ENCODE measurements at regions not wholly inside any gene's neighbourhood (a gene's known extent, or its start where the extent isn't known, plus 50 kb on each side); places are given as distances from the start of the nearest gene placed in this dataset.

DNA sequence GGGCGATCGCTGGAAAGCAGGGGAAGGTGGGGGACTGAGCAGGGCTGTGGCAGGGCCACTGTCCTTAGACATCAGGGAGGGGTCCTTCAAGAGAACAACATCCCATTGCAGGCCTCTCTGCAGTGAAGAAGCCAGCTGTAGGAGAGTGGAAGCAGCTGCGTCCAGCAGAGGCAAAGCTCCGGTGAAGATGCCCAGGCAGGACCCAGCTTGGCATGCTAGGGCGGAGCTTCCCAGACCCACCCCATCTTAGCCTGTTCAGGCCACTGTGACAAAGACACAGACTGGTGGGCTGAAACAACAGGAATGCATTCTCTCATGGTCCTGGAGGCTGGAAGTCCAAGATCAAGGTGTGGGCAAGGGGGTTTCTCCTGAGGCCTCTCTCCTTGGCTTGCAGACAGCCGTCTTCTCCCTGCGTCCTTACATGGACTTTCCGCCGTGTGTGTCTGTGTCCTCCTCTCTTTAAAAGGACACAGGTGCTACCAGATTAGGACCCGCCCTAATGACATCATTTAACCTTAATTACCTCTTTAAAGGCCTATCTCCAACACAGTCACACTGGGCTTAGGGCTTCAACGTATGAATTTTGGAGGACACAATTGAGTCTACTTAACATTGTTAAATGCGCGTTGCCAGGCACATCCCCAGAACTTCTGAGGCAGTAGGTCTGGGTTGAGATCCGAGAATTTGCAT lies 178.1 kb upstream of the GRB10 start:
- TF ChIP-seq, protein P1, sequence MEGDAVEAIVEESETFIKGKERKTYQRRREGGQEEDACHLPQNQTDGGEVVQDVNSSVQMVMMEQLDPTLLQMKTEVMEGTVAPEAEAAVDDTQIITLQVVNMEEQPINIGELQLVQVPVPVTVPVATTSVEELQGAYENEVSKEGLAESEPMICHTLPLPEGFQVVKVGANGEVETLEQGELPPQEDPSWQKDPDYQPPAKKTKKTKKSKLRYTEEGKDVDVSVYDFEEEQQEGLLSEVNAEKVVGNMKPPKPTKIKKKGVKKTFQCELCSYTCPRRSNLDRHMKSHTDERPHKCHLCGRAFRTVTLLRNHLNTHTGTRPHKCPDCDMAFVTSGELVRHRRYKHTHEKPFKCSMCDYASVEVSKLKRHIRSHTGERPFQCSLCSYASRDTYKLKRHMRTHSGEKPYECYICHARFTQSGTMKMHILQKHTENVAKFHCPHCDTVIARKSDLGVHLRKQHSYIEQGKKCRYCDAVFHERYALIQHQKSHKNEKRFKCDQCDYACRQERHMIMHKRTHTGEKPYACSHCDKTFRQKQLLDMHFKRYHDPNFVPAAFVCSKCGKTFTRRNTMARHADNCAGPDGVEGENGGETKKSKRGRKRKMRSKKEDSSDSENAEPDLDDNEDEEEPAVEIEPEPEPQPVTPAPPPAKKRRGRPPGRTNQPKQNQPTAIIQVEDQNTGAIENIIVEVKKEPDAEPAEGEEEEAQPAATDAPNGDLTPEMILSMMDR (IDR thresholded peaks at IDR 0.05), result no peak
- no peak for TF ChIP-seq EP300 (IDR thresholded peaks at IDR 0.05)
- no peak for TF ChIP-seq POLR2A (IDR thresholded peaks at IDR 0.05)

Data from upper lobe of left lung (tissue), 4 donors.